GM12878 (cell line): ENCODE measurements at regions not wholly inside any gene's neighbourhood (a gene's known extent, or its start where the extent isn't known, plus 50 kb on each side); places are given as distances from the start of the nearest gene placed in this dataset.

ENCODE experiments used
- CREB1 ChIP-seq: IDR thresholded peaks from 2 replicates; pipeline ENCODE4 v1.6.1; 2012; ENCODE audit warnings: low read depth, mild to moderate bottlenecking, inconsistent platforms
- CTCF ChIP-seq, 3 experiments: IDR thresholded peaks in 2 of 3; conservative IDR thresholded peaks in 1 of 3; 2 replicates each; pipeline ENCODE4 v1.5.1; 2011; ENCODE audit warnings: low read depth in 3 of 3, low read length in 3 of 3, mild to moderate bottlenecking in 3 of 3, control low read depth in 2 of 3, moderate library complexity in 2 of 3, inconsistent platforms in 1 of 3, mixed read lengths in 1 of 3; ENCODE audit not compliant: control insufficient read depth in 2 of 3, insufficient read depth in 1 of 3; ENCODE audit errors: extremely low read depth in 1 of 3
- MAX ChIP-seq: IDR thresholded peaks from 2 replicates; pipeline ENCODE4 v1.6.1; 2012; ENCODE audit warnings: low read depth, low read length, improper control_type of control experiment
- NFYA ChIP-seq: IDR thresholded peaks from 2 replicates; pipeline ENCODE4 v1.6.1; 2011; ENCODE audit warnings: low read depth, mild to moderate bottlenecking, low read length, improper control_type of control experiment, borderline replicate concordance
- NKRF ChIP-seq: fragments of 450-650 bp; conservative IDR thresholded peaks from 2 replicates; pipeline ENCODE4 v1.6.1; 2017; ENCODE audit warnings: mild to moderate bottlenecking, moderate library complexity
- PKNOX1 ChIP-seq: fragments of 450-650 bp; IDR thresholded peaks from 2 replicates; pipeline ENCODE4 v1.6.1; 2016; ENCODE audit warnings: mild to moderate bottlenecking
- POLR2A ChIP-seq: IDR thresholded peaks from 2 replicates; pipeline ENCODE4 v1.6.1; 2011; ENCODE audit warnings: low read depth, mild to moderate bottlenecking, low read length
- RAD21 ChIP-seq: IDR thresholded peaks from 2 replicates; pipeline ENCODE4 v1.6.1; 2011; ENCODE audit warnings: mild to moderate bottlenecking, low read depth, low read length, moderate library complexity; ENCODE audit not compliant: insufficient read depth
- SUZ12 ChIP-seq: fragments of 200-600 bp; sonication (generic); IDR thresholded peaks from one replicate; pipeline ENCODE4 v1.6.1; 2018; ENCODE audit warnings: antibody characterized with exemption, mild to moderate bottlenecking; ENCODE audit not compliant: unreplicated experiment

GRCh38 chr12:33721561-33721960, 281.9 kb upstream of the SYT10 start:
- TF ChIP-seq NKRF (no peak), MAX (no peak), POLR2A (no peak), NFYA (no peak), CTCF (IDR thresholded peaks at IDR 0.05 in 2 of 3, conservative IDR thresholded peaks at IDR 0.05 in 1 of 3; ENCODE audit: control insufficient read depth in 2 of 3, extremely low read depth in 1 of 3, insufficient read depth in 1 of 3, low read depth in 3 of 3, low read length in 3 of 3) (no peak), RAD21 (no peak), CREB1 (no peak), PKNOX1 (no peak), SUZ12 (no peak)
